ENCODE measurements at regions not wholly inside any gene's neighbourhood (a gene's known extent, or its start where the extent isn't known, plus 50 kb on each side); places are given as distances from the start of the nearest gene placed in this dataset.

DNA sequence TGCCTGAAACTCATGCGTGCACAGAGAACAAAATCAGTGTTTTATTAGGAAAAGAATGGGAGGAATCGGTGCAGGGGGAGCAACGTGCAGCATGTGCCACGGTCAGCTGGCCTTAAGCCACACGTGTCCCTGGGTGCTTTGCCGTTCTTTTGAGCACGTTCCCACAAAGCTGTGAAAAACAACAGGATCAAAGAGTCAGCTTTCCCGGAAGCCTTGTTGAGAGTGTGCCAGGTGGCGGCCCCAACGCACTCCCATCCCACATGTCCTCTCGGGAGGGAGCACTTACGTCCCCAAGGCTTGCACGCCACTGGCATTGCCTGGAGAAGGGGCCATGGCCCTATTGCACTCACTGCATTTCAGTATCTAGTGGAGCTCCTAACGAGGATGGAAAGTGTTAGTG, 511.2 kb downstream of the EIPR1 start:
- no peak overlapping the region for H3K4ac ChIP-seq (replicated peaks; ENCODE audit: insufficient read length, low read depth, low read length)
- no peak overlapping the region for H3K18ac ChIP-seq (ENCODE audit: extremely low read depth, low read length)
- H3K4me1 ChIP-seq (replicated peaks in 1 of 4; ENCODE audit: control insufficient read depth in 3 of 4, insufficient read depth in 4 of 4, low read length in 3 of 4) = no peaks in the 10 kb centered on the region
- no peak for FAIRE-seq
- no peak overlapping the region for H2BK12ac ChIP-seq (ENCODE audit: low read depth, low read length)
- H3K9me3 ChIP-seq (ENCODE audit: insufficient read depth in 2 of 2, low read depth in 1 of 2, low read length in 1 of 2) = no peaks in the 10 kb centered on the region; a peak in 2 of 4 replicates
- no peak overlapping the region for H2BK120ac ChIP-seq (replicated peaks; ENCODE audit: low read depth, low read length)
- no peaks in the 10 kb centered on the region for H3K27me3 ChIP-seq (replicated peaks in 1 of 4; ENCODE audit: control insufficient read depth in 3 of 4, extremely low read depth in 1 of 4, insufficient read depth in 3 of 4, low read length in 3 of 4)
- WGBS, 2 experiments (ENCODE audit: extremely low coverage in 1 of 2, insufficient coverage in 1 of 2, insufficient read length in 1 of 2, insufficient replicate concordance in 2 of 2, low coverage in 1 of 2, low lambda C conversion rate in 2 of 2, missing lambda C conversion rate in 1 of 2) = 92% methylated on average over 14 of the region's 14 CpGs; no CpG with 5 or more reads in 1 of the 2 experiments
- H2AK5ac ChIP-seq (ENCODE audit: low read depth, low read length) = no peak overlapping the region
- H3K14ac ChIP-seq (ENCODE audit: insufficient read length) = no peak overlapping the region
- no peak overlapping the region for H3K56ac ChIP-seq (replicated peaks; ENCODE audit: insufficient read length, low read depth, low read length)
- H3K4me2 ChIP-seq (ENCODE audit: insufficient read depth in 1 of 2, low read depth in 2 of 2, low read length in 2 of 2) = no peak overlapping the region
- no peak overlapping the region for H2BK20ac ChIP-seq (ENCODE audit: low read length)
- H4K5ac ChIP-seq (ENCODE audit: insufficient read length, low read depth, low read length) = no peak overlapping the region
- H3K23me2 ChIP-seq (ENCODE audit: low read depth, low read length) = no peaks in the 10 kb centered on the region
- H3K36me3 ChIP-seq (ENCODE audit: control insufficient read depth in 2 of 4, insufficient read depth in 4 of 4, low read length in 3 of 4) = no peaks in the 10 kb centered on the region
- H3K4me3 ChIP-seq (ENCODE audit: extremely low read depth in 1 of 4, insufficient read depth in 2 of 4, low read depth in 3 of 4, low read length in 4 of 4) = no peak overlapping the region
- H4K8ac ChIP-seq (ENCODE audit: extremely low read depth, insufficient read depth, low read length) = peak overlapping the region; percentile 64; the same call in 1 of the 2 replicates
- ChIA-PET POLR2A (ENCODE audit: partially characterized antibody) (no interaction called here), CTCF (ENCODE audit: partially characterized antibody) (interaction anchor here (2.1 kb wide), 1 partner anchor 22 kb away, joined by 6 read pairs; no protein-coding TSS in a partner anchor)
- H3K79me2 ChIP-seq (ENCODE audit: control insufficient read depth in 1 of 2, insufficient read depth in 2 of 2, low read length in 2 of 2) = no peaks in the 10 kb centered on the region
- DNase-seq (ENCODE audit: low read depth in 1 of 2, low spot score in 2 of 2) = no peak
- no peaks in the 10 kb centered on the region for H4K20me1 ChIP-seq (replicated peaks in 1 of 2; ENCODE audit: control insufficient read depth in 1 of 2, insufficient read depth in 2 of 2, low read length in 2 of 2)
- no peak overlapping the region for H3K9ac ChIP-seq (replicated peaks in 1 of 4; ENCODE audit: extremely low read depth in 1 of 4, low read depth in 3 of 4, low read length in 3 of 4)
- no peak overlapping the region for H3K27ac ChIP-seq (ENCODE audit: low read depth, low read length)
- no peak overlapping the region for H2AFZ ChIP-seq (ENCODE audit: low read length)
- H4K91ac ChIP-seq (replicated peaks; ENCODE audit: insufficient read length, low read length) = no peak overlapping the region
- no peak overlapping the region for H2BK5ac ChIP-seq (ENCODE audit: low read depth, low read length)
- TF ChIP-seq SP2 (IDR thresholded peaks at IDR 0.05; ENCODE audit: low read length) (no peak), RAD21 (IDR thresholded peaks at IDR 0.05 in 1 of 2, conservative IDR thresholded peaks at IDR 0.05 in 1 of 2; ENCODE audit: low read depth in 2 of 2, low read length in 2 of 2) (no peak), CBX5 (IDR thresholded peaks at IDR 0.05; ENCODE audit: low read depth, low read length) (no peak), SAP30 (IDR thresholded peaks at IDR 0.05; ENCODE audit: insufficient read depth, insufficient replicate concordance, low read length) (no peak)
- TF ChIP-seq, protein P1, sequence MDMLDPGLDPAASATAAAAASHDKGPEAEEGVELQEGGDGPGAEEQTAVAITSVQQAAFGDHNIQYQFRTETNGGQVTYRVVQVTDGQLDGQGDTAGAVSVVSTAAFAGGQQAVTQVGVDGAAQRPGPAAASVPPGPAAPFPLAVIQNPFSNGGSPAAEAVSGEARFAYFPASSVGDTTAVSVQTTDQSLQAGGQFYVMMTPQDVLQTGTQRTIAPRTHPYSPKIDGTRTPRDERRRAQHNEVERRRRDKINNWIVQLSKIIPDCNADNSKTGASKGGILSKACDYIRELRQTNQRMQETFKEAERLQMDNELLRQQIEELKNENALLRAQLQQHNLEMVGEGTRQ (IDR thresholded peaks at IDR 0.05; ENCODE audit: low read length) = no peak
- TF ChIP-seq, protein P2, sequence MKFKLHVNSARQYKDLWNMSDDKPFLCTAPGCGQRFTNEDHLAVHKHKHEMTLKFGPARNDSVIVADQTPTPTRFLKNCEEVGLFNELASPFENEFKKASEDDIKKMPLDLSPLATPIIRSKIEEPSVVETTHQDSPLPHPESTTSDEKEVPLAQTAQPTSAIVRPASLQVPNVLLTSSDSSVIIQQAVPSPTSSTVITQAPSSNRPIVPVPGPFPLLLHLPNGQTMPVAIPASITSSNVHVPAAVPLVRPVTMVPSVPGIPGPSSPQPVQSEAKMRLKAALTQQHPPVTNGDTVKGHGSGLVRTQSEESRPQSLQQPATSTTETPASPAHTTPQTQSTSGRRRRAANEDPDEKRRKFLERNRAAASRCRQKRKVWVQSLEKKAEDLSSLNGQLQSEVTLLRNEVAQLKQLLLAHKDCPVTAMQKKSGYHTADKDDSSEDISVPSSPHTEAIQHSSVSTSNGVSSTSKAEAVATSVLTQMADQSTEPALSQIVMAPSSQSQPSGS (IDR thresholded peaks at IDR 0.05; ENCODE audit: low read length) = no peak
- no peaks in the 10 kb centered on the region for H3K79me1 ChIP-seq (ENCODE audit: low read depth, low read length)
- H2BK15ac ChIP-seq (ENCODE audit: low read length) = no peak overlapping the region
- H3K23ac ChIP-seq (ENCODE audit: insufficient read length) = no peak overlapping the region

Data from H1 (cell line).